GM19372 (cell line): ENCODE measurements at regions not wholly inside any gene's neighbourhood (a gene's known extent, or its start where the extent isn't known, plus 50 kb on each side); places are given as distances from the start of the nearest gene placed in this dataset.
"Not testable (repeated sequence)": the region's sequence is repeated elsewhere in the genome, so short reads cannot be mapped to it uniquely, and the experiment has no call there.

ENCODE experiments used
- ATAC-seq: cut with Tn5 transposase; IDR thresholded peaks from one replicate; pipeline ENCODE4 v1.9.1; 2021; ENCODE audit warnings: mild to moderate bottlenecking, low read depth, moderate library complexity; ENCODE audit not compliant: unreplicated experiment

GRCh38 chr21:17682924-17683323 lies 70.2 kb upstream of the BTG3 start:
- ATAC-seq = no peak

GRCh38 chr21:17679002-17679600 lies 66.4 kb upstream of the BTG3 start:
- ATAC-seq = peak; percentile 88

DNA sequence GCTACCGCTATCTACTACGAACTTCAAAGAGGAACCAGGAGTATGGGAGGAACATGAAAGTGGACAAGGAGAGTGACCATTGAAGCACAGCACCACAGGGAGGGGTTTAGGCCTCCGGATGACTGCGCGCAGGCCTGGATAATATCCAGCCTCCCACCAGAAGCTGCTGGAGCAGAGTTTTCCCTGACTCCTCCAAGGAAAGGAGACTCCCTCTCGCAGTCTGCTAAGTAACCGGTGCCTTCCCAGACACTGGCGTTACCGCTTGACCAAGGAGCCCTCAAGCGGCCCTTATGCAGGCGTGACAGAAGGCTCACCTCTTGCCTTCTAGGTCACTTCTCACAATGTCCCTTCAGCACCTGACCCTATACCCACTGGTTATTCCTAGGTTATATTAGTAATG lies 64.2 kb upstream of the BTG3 start:
- ATAC-seq = not testable (repeated sequence)

GRCh38 chr21:17674106-17674505 lies 61.4 kb upstream of the BTG3 start:
- ATAC-seq = no peak

GRCh38 chr21:17673261-17674020 lies 60.7 kb upstream of the BTG3 start:
- no peak for ATAC-seq

- no peak for ATAC-seq
Observed at GRCh38 chr21:17671733-17672132, 59.0 kb upstream of the BTG3 start.

GRCh38 chr21:17668479-17669140 lies 55.9 kb upstream of the BTG3 start:
- no peak for ATAC-seq

- no peak for ATAC-seq
Observed at GRCh38 chr21:17667256-17667655, 54.6 kb upstream of the BTG3 start.
